ENCODE measurements at regions not wholly inside any gene's neighbourhood (a gene's known extent, or its start where the extent isn't known, plus 50 kb on each side); places are given as distances from the start of the nearest gene placed in this dataset.
"Not testable (repeated sequence)": the region's sequence is repeated elsewhere in the genome, so short reads cannot be mapped to it uniquely, and the experiment has no call there.

GRCh38 chr13:54805743-54806142, 1777.1 kb downstream of the OLFM4 start:
- no peak overlapping the region for H3K4me3 ChIP-seq (ENCODE audit: low read depth, low read length)
- DNase-seq (ENCODE audit: low read depth), result no peak
- TF ChIP-seq, protein P1, sequence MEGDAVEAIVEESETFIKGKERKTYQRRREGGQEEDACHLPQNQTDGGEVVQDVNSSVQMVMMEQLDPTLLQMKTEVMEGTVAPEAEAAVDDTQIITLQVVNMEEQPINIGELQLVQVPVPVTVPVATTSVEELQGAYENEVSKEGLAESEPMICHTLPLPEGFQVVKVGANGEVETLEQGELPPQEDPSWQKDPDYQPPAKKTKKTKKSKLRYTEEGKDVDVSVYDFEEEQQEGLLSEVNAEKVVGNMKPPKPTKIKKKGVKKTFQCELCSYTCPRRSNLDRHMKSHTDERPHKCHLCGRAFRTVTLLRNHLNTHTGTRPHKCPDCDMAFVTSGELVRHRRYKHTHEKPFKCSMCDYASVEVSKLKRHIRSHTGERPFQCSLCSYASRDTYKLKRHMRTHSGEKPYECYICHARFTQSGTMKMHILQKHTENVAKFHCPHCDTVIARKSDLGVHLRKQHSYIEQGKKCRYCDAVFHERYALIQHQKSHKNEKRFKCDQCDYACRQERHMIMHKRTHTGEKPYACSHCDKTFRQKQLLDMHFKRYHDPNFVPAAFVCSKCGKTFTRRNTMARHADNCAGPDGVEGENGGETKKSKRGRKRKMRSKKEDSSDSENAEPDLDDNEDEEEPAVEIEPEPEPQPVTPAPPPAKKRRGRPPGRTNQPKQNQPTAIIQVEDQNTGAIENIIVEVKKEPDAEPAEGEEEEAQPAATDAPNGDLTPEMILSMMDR (conservative IDR thresholded peaks at IDR 0.05; ENCODE audit: low read depth, low read length), result no peak

DNA sequence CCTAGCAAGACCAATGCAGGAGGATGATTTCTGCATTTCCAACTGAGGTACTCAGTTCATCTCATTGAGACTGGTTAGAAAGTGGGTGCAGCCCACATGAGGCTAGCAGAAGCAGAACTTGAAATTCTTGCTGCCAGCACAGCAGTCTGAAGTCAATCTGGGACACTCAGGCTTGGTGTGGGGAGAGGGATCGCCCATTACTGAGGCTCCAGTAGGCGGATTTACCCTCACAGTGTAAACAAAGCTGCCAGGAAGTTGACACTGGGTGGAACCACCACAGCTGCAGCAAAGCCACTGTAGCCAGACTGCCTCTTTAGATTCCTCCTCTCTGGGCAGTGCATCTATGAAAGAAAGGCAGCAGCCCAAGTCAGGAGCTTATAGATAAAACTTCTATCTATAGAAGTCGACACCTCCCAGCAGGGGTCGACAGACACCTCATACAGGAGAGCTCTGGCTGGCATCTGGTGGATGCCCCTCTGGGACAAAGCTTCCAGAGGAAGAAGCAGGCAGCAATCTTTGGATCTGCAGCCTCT, 1793.4 kb downstream of the OLFM4 start:
- not testable (repeated sequence) for DNase-seq (ENCODE audit: low read depth); H3K4me3 ChIP-seq (ENCODE audit: low read depth, low read length)

DNA sequence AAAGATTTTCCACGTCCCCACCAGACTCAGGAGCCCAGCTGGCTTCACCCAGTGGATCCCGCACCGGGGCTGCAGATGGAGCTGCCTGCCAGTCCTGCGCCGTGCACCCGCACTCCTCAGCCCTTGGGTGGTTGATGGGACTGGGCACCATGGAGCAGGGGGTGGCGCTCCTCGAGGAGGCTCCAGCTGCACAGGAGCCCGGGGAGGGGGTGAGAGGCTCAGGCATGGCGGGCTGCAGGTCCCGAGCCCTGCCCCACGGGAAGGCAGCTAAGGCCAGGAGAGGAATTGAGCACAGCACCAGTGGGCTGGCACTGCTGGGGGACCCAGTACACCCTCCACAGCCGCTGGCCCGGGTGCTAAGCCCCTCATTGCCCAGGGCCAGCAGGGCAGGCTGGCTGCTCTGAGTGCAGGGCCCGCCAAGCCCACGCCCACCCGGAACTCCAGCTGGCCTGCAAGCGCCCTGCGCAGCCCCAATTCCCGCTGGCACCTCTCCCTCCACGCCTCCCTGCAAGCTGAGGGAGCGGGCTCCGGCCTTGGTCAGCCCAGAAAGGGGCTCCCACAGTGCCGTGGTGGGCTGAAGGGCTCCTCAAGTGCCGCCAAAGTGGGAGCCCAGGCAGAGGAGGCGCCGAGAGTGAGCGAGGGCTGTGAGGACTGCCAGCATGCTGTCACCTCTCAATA, 1800.9 kb downstream of the OLFM4 start:
- H3K4me3 ChIP-seq (ENCODE audit: low read depth, low read length); DNase-seq (ENCODE audit: low read depth): not testable (repeated sequence)

GRCh38 chr13:54836273-54836672, 1807.7 kb downstream of the OLFM4 start:
- DNase-seq (ENCODE audit: low read depth), result no peak
- H3K4me3 ChIP-seq (ENCODE audit: low read depth, low read length), result no peak overlapping the region
- TF ChIP-seq, protein P1 (conservative IDR thresholded peaks at IDR 0.05; ENCODE audit: low read depth, low read length), result no peak

DNA sequence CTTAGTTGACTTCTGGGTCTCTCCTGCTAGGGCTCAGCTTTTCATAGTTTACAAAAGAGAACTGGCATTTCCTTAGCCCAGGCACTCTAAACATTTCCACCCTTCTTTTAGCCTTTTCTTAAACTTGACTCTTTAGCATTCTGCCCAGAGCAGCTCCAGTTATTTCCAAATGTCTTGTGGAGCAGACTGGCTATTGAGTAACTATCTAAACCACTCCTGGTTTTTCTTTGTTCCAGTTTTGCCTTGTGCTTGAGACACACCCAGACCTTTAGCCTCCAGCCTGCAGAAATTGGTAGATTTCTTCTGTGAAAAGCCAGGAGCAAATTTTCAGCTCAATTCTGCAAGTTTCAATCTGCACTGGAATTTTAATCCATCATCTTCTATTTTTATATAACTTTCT, 1813.1 kb downstream of the OLFM4 start:
- no peak overlapping the region for H3K4me3 ChIP-seq (ENCODE audit: low read depth, low read length)
- TF ChIP-seq, protein P1 (conservative IDR thresholded peaks at IDR 0.05; ENCODE audit: low read depth, low read length), result no peak

DNA sequence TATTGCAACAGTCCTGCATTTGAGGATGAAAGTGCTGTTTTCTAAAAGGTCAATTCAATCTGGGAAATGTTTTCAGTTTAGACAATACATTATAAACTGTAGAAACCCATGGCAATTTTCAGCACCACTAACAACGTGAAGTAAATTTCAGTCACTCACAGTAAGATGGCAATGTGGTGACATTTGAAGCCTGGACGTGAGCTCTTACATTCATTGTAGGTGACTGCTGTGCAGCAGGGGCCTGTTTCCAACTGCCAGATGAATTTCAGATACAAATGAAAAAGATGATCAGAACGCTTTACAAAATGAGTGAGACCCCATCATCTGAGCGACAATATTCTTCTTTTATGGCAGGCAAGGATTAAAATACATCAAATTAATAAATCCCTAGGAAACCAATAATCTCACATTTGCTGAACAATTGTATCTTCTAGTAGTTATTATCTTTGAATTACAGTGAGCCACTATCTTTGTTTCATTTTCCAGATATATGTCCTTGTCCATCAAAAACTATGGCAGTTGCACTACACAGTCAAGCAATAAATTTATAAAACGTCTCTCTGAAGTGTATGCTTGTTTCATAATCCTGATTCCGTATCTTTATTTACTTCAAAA, 1816.8 kb downstream of the OLFM4 start:
- no peak for DNase-seq (ENCODE audit: low read depth)
- H3K4me3 ChIP-seq (ENCODE audit: low read depth, low read length), result no peak overlapping the region
- TF ChIP-seq, protein P1 (conservative IDR thresholded peaks at IDR 0.05; ENCODE audit: low read depth, low read length), result no peak

More for the DNA sequence above, 1813.1 kb downstream of the OLFM4 start:
- DNase-seq (ENCODE audit: low read depth), result no peak

DNA sequence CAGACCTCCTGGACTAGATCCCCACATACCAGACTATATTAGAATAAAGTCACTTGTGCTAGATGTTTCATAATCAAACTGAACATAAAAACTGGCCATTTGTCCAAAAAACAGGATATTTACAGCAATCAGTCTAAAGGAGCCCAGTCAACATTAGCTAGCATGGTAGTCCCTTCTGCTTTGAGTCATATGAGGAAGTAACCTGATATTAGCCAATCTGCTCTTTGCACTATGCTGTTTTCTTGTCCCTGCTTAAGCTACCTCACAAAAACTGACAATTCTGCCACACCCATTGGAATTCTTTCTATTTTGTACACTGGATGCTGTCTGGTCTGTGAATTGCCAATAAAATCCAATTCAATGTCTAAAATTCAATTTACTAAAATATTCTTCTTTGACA, 1824.2 kb downstream of the OLFM4 start:
- TF ChIP-seq, protein P1 (conservative IDR thresholded peaks at IDR 0.05; ENCODE audit: low read depth, low read length), result no peak
- H3K4me3 ChIP-seq (ENCODE audit: low read depth, low read length), result no peak overlapping the region
- DNase-seq (ENCODE audit: low read depth), result no peak

DNA sequence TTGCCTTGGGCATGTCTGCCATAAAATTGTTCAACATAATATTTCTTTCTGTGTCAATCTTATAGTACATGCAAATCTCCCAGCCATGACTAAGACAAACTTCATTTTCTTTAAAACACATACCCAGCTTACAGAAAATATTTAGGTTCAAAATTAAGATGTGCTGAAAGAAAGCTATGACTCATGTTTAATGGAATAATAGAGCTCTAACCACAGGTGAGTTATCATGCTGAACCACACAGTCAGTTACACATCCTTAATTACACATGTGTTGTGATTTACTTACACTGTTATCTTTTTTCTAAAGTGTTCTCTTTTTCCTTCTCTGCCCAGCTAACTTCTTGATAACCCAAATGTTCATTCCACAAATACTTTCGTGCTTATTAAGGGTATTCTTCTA, 1831.2 kb downstream of the OLFM4 start:
- no peak overlapping the region for H3K4me3 ChIP-seq (ENCODE audit: low read depth, low read length)
- no peak for DNase-seq (ENCODE audit: low read depth)
- TF ChIP-seq, protein P1 (conservative IDR thresholded peaks at IDR 0.05; ENCODE audit: low read depth, low read length), result no peak
